EL (cell line): ENCODE measurements at regions not wholly inside any gene's neighbourhood (a gene's known extent, or its start where the extent isn't known, plus 50 kb on each side); places are given as distances from the start of the nearest gene placed in this dataset.

Source experiments
- DNase-seq: peaks from one replicate; pipeline ENCODE4 v3.0.0-alpha.2; 2016

DNA sequence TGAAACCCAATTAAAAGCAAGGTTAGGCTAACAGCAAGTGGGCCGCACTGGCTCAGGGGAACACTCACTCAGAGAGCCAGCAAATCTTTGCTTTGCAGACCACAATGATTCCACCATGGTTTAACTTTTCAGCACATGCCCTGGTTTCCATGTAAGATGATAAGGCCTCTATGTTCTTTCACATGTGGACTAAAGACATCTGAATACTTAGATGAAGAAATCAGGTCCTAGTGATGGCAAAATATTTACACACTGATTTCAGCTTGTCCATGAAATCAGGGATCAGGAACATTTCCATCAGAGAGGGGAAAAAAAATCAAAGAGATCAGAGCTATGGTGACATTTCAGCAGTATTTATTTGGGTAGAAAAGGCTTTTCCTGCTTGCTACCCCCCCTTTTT lies 258.2 kb upstream of the IRX5 start:
- DNase-seq = no peak

GRCh38 chr16:54657709-54658102 lies 273.0 kb upstream of the IRX5 start:
- no peak for DNase-seq

DNA sequence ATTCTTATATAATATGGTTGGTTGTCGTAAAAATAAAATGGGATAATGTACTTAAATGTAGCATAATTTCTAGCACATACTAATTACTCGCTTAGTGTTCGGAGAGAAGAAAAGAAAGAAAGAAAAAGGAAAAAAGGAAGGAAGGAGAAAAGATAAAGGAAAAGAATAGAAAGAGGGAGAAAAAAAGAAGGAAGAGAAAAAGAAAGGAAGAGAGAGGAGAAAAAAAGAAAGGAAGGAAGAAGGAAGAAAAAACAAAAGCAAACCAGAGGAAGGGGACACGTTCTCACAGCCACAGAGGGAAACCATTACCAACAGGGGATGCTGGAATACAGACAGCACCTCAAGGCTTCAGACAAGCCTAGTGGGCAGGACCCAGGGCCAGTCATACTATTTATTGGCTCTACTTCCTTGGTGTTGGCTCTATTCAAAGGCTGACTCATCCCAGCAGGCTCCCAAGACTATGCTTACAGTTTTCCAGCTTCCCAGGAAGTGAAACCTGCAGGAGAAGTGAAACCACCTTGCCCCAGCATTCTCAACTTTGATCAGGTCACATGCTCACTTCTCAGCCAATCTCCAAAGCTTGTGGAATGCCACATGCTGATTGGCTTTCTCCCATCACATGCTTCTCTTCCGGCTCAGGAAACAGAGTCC lies 273.5 kb upstream of the IRX5 start:
- peak; percentile 61 for DNase-seq

- DNase-seq = no peak
Measured at GRCh38 chr16:54655121-54655590, 275.5 kb upstream of the IRX5 start.

DNA sequence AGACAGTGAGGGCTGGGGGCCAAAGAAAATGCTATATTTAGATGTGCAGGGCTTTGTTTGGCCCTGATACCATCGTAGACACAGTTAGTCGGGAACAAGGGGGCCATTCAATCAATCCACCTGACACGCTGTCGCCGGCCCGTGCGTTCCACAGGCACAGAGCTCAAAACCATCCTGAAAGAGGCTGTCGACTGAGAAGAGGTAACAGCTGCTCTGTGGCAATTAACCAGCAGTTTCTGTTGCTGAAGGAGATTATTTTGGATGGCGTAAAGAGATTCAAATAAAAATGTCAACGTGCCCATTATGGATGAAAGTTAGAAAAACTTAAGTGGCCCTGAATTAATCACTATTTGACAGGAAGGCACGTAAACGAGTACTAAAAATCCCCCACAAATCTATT lies 276.2 kb upstream of the IRX5 start:
- DNase-seq = no peak

GRCh38 chr16:54652201-54652770 lies 278.4 kb upstream of the IRX5 start:
- DNase-seq = no peak

GRCh38 chr16:54651440-54652195 lies 279.0 kb upstream of the IRX5 start:
- DNase-seq = no peak

DNA sequence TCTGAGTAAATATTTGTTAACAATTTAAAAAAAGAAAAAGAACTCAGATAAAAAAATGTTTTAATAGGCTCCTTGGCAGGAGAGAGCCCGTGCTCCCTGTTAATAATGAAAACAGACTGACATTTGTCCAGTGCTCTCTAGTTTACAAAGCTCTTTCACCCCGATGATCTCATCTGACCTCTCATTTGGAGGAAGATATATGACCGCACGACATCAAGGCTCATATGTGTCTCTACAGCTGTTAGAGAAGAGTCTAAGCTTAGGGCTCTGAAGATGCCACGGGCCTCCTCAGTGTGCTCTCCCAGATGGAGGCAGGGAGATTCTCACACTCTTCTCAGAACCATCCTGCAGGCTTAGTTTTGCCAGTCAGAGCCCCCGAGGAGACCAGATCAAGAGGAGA lies 280.8 kb upstream of the IRX5 start:
- DNase-seq = peak; percentile 6

DNA sequence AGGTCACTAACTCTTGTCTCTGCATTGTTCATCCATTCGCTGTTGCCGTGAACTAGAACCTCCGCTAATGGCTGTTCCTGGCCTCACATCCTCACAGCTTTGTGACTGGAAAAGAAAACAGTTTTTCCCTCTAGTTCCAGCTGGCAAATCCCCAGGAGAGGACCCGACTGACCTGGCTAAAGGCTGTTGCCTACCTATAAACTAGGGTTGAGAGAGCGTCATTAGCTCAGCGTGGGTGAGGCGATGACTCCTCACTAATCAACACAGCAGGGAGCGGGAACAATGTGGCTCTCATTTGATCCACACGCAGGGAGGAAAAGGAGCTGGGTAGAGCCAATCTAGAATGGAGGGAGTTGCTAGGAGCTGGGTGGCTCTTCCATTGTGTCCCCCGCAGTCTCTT lies 282.1 kb upstream of the IRX5 start:
- DNase-seq = no peak

- no peak for DNase-seq
Measured at GRCh38 chr16:54647725-54648221, 282.9 kb upstream of the IRX5 start.

- no peak for DNase-seq
Measured at GRCh38 chr16:54647216-54647615, 283.4 kb upstream of the IRX5 start.

DNA sequence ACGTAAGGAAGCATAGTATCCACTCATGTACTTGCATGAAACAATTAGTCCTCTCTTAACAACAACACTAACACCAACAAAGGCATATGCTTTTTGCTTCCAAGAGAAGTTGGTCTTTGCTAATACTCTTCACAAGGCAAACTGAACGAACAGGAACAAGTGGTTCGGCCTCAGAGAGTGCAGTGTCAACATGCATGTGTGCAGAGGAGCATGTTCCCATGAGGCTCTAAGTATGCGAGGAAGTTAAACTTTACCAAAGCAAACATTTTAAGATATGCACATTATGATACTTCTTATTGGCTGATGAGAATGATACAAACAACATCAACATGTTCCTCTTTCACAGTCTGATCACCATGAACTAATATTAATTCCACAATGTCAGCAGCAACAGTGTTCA lies 285.3 kb upstream of the IRX5 start:
- no peak for DNase-seq

- no peak for DNase-seq
Measured at GRCh38 chr16:54636221-54636793, 294.4 kb upstream of the IRX5 start.

- peak; percentile 10 for DNase-seq
Measured at GRCh38 chr16:54633943-54634362, 296.7 kb upstream of the IRX5 start.

DNA sequence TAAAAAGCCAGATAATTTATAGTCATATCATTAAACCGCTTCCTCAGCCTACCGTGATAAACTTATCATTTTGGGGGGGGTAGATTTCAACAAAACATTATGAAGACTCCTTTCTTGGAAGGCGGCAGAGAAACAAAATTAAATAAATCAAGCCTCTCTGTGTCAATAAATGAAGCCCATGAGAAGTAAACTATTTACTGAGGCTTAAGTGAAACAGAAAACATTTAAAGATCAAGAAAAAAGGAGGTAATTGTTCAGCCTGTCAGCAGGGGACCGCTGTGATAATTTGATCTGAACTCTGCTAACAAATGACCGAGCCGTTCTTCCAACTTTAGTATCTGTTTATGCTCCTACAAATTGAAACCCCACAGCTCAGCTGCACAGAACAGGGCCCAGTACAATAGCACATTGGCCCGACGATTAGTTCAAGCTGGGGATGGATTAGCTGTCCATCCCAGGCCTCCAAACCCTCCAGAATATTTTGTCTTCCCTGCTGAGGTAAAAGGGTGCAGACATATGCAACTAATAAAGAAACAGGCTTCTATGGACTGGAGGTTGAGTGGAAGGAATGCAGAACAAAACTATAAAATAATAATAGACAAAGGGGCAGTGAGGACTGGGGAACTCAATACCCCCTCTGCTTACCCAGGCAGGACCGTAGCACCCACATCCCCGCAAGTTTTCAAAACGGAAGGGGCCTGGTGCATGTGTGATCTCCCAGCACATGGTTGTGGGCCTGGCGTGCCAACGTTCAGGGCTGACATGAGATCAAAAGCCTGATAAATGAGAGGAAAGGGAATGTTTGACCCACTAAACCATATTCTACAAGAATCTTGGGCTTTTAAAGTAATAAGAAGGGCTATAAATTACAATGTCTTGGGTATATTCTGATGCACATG lies 298.1 kb upstream of the IRX5 start:
- no peak for DNase-seq

DNA sequence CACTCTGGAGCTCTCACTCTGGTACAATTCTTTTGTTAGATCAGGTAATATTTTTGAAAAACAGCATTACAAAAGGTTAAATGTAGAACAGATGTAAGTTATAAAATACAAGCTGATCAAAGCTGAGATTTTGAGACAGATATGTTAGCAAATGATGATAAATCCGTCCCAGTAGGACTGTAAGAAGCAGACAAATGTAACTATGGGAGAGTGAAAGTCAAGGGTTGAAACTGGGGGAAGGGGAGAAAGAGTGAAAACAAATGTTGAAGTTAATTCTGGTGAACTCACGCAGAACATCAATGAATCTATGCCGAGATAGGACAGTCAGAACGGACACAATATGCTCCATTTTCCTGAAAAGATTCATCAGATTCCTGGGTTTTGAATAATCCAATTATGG lies 298.9 kb upstream of the IRX5 start:
- no peak for DNase-seq

- DNase-seq = peak; percentile 28
Measured at GRCh38 chr16:54630284-54630967, 300.2 kb upstream of the IRX5 start.

- DNase-seq = no peak
Measured at GRCh38 chr16:54628796-54629625, 301.7 kb upstream of the IRX5 start.

- peak; percentile 31 for DNase-seq
Measured at GRCh38 chr16:54627616-54628015, 303.0 kb upstream of the IRX5 start.

GRCh38 chr16:54623636-54624035 lies 307.0 kb upstream of the IRX5 start:
- DNase-seq = no peak

DNA sequence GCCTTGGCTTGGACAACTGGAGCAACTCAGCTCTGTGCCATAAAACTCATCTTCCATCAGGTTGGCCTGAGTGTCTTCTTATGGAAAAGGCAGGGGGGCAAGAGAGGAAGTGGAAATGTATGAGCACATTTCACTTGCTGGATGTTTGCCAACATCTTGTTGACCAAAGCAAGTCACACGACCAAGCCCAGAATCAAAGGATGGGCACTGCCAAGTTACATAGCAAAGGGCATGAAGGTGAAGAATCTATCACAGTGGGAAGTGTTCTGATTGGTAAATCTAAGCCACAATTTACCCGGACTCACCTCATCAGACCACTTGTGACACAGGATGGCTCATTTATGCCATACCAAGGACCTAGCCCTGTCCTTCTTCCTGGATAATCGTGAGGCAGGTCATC lies 310.5 kb upstream of the IRX5 start:
- DNase-seq = no peak
